HG02678 (cell line): ENCODE measurements at regions not wholly inside any gene's neighbourhood (a gene's known extent, or its start where the extent isn't known, plus 50 kb on each side); places are given as distances from the start of the nearest gene placed in this dataset.

ENCODE experiments used
- ATAC-seq: cut with Tn5 transposase; IDR thresholded peaks from one replicate; pipeline ENCODE4 v1.9.1; 2021; ENCODE audit warnings: mild to moderate bottlenecking, moderate library complexity; ENCODE audit not compliant: unreplicated experiment

GRCh38 chr4:128573781-128574508, 235.6 kb upstream of the JADE1 start:
- ATAC-seq: no peak

DNA sequence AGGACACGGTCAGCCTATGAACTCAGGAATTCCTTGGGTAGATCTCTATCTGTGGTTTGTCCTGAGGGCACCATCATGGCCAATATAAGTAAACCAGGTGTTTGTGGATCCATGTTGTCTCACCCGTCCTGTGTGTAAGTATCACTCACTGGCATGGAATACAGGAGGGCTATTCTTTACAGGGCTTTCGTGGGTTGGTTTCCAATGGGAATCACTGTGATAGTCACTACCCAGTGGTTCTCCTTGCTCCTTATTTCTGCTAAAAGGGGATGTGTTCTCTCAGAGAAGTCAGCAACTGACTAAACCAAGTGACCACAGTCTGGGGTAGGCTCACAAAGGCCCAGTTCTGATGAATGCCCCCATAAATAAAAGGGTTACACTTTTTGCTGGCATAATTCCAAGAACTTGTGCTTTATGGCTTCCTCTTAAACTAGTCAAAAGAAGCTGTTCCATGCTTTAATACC, 236.7 kb upstream of the JADE1 start:
- ATAC-seq: no peak

DNA sequence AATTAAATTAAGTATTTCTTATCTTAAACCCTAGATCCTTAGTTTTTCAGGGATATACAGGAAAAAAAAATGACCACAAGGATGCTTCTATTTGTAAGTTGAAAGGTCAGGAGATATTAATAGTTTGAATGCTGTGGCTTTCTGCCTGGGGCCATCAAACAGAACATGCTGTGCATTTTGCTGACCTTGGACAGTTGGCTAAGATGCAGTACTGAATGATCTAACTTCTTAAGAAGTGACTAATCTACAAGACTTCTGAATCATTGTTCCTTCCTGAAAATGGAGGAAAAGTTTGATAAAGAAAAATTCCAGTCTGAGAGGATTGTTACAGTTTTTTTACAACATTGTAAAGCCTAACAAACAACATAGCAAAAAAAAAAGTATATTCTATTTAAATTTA, 237.8 kb upstream of the JADE1 start:
- ATAC-seq: no peak

GRCh38 chr4:128570387-128570975, 239.0 kb upstream of the JADE1 start:
- ATAC-seq: no peak

GRCh38 chr4:128566693-128567092, 242.8 kb upstream of the JADE1 start:
- ATAC-seq: no peak

- ATAC-seq: no peak
Measured at GRCh38 chr4:128565565-128566186, 243.8 kb upstream of the JADE1 start.

DNA sequence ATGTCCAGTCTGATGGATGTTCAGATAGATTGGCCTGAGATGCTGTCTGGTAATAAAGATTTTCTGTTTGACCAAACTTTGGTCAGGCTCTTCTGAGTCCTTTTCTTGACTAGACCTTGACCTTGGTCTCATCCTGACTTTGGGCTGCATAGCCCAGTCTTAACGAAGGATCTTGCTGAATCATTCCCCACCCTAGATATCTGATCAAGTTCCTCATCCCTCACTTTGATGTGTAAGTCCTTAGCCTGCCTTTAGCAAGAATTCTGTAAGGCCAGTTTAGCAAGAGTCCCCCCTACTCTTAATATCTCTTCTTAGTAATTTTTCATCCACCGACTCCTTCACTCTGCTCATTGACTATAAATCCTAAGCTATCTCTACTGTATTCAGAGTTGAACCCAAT, 244.4 kb upstream of the JADE1 start:
- ATAC-seq: no peak

- ATAC-seq: no peak
Measured at GRCh38 chr4:128564081-128564630, 245.3 kb upstream of the JADE1 start.

GRCh38 chr4:128560754-128561495, 248.6 kb upstream of the JADE1 start:
- no peak for ATAC-seq

GRCh38 chr4:128558896-128559679, 250.4 kb upstream of the JADE1 start:
- ATAC-seq: no peak

GRCh38 chr4:128556756-128557155, 252.7 kb upstream of the JADE1 start:
- ATAC-seq: no peak

- ATAC-seq: no peak
Measured at GRCh38 chr4:128553686-128554515, 255.6 kb upstream of the JADE1 start.

DNA sequence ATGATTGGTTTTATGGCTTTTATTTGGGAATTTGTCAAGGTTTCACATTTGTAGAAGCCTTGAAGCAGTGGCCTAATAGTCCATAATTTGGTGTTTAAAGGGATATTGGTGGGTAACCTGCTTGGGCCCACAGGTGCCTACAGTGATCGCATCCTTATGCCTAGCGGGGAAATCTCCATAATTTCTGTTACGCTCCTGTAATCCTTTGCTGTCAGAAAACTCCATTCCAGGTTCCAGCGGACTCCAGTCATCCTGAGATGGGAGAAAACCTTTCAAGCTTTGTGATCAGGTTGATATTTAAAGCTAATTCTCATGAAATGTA, 257.0 kb upstream of the JADE1 start:
- no peak for ATAC-seq

- no peak for ATAC-seq
Measured at GRCh38 chr4:128551280-128551679, 258.2 kb upstream of the JADE1 start.

DNA sequence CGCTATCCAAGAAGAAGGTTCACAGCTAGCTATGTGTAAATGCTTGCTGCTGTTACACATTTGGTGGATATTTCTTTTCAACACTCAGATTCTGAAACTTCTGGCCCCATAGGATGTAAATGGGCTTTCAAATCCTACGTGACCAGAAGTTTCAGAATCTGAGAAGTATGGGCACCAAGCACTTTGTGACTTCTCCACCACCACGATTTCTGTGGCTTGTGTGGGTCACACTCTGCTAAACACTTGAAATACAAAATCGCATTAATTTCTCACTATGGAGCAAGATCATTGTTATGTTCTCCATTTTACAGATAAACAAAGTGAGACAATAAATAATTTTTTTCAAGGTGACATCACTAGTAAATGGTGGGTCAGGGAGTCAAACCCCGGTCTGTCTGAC, 259.4 kb upstream of the JADE1 start:
- ATAC-seq: no peak

- ATAC-seq: no peak
Measured at GRCh38 chr4:128549636-128550035, 259.9 kb upstream of the JADE1 start.

GRCh38 chr4:128548381-128548780, 260.8 kb upstream of the PGRMC2 start:
- ATAC-seq: no peak

- ATAC-seq: no peak
Measured at GRCh38 chr4:128544272-128544671, 256.7 kb upstream of the PGRMC2 start.

DNA sequence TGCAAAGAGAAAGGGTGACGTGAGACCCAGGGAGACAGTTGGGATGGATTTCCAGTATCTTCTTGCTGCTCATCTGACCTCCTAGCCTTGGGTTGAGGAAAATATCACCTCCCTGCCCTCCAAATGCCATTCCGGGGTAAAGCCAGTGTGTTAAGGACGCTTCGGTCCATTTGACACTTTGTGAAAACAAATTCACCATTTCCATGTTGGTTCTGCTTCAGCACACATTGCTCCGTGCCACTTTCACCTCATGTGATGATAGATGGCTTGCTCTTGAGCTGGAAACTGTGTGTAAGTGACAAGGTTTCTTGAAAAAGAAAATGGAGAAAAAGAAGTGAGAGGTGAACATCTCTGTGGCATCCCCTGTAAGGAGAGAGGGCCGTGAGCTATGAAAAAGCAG, 256.1 kb upstream of the PGRMC2 start:
- no peak for ATAC-seq

DNA sequence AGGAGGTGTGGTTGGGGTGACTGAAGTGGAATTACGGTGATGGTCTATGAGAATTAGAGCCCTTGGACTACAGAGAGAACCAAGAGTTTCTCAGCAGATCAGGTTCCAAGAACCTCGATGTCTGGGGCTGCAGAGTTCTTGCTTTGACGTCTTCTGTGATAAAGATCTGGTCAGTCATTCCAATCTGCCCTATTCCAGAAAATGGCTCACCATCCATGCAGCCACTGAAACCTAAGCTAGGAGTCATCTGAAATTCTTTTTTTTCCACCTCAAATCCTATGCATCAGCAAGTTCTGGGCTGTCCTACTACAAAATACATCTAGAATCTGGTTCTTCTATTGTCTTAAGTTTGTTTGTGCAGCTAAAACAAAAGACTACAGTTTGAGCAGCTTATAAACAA, 254.4 kb upstream of the PGRMC2 start:
- no peak for ATAC-seq
